ENCODE measurements at regions not wholly inside any gene's neighbourhood (a gene's known extent, or its start where the extent isn't known, plus 50 kb on each side); places are given as distances from the start of the nearest gene placed in this dataset.

DNA sequence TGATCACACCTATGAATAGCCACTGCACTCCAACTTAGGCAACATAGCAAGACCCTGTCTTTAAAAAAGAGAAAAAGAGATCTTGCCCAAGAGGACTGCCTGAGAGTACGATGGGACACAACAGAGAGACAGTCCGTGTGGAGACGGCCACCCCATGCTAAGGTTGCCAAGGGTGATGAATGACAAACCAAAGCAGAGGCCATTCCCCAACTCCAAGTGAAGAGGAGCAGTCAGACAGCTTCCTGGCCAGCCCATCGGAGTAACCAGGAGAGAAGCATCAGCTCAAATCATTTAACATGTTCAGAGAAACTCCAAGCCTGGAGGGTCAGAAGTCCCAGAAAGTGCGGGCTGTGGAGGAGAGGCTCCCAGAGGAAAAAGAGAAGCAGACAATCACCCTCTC is 63.9 kb upstream of the SUB1 start:
- H3K27me3 ChIP-seq (replicated peaks in 1 of 4; ENCODE audit: control insufficient read depth in 3 of 4, extremely low read depth in 1 of 4, insufficient read depth in 3 of 4, low read length in 3 of 4): no peaks in the 10 kb centered on the region
- no peak overlapping the region for H2BK15ac ChIP-seq (ENCODE audit: low read length)
- CTCF ChIA-PET (ENCODE audit: partially characterized antibody): interaction anchor here (1.0 to 5.2 kb wide), 3 partner anchors 30 to 91 kb away, joined by 3 to 35 read pairs (median 5); no protein-coding TSS in a partner anchor
- POLR2A ChIA-PET (ENCODE audit: partially characterized antibody): interaction anchor here (1.0 kb wide), 1 partner anchor 63 kb away, joined by 3 read pairs; the partner anchor contains the start of gene SUB1
- no peaks in the 10 kb centered on the region for H3K4me1 ChIP-seq (replicated peaks in 1 of 4; ENCODE audit: control insufficient read depth in 3 of 4, insufficient read depth in 4 of 4, low read length in 3 of 4)
- no peak overlapping the region for H3K23ac ChIP-seq (ENCODE audit: insufficient read length)
- no peak overlapping the region for H3K18ac ChIP-seq (ENCODE audit: extremely low read depth, low read length)
- H3K36me3 ChIP-seq (ENCODE audit: control insufficient read depth in 2 of 4, insufficient read depth in 4 of 4, low read length in 3 of 4): no peaks in the 10 kb centered on the region
- no peak overlapping the region for H2AK5ac ChIP-seq (ENCODE audit: low read depth, low read length)
- H3K27ac ChIP-seq (ENCODE audit: low read depth, low read length): no peak overlapping the region
- no peak overlapping the region for H4K5ac ChIP-seq (ENCODE audit: insufficient read length, low read depth, low read length)
- no peak overlapping the region for H2BK20ac ChIP-seq (ENCODE audit: low read length)
- H4K8ac ChIP-seq (ENCODE audit: extremely low read depth, insufficient read depth, low read length): no peak overlapping the region
- WGBS, 2 experiments (ENCODE audit: extremely low coverage in 1 of 2, insufficient coverage in 1 of 2, insufficient read length in 1 of 2, insufficient replicate concordance in 2 of 2, low coverage in 1 of 2, low lambda C conversion rate in 2 of 2, missing lambda C conversion rate in 1 of 2): 94% methylated on average over 5 of the region's 5 CpGs; no CpG with 5 or more reads in 1 of the 2 experiments
- no peaks in the 10 kb centered on the region for H3K9me3 ChIP-seq (ENCODE audit: insufficient read depth in 2 of 2, low read depth in 1 of 2, low read length in 1 of 2)
- H3K79me1 ChIP-seq (ENCODE audit: low read depth, low read length): no peaks in the 10 kb centered on the region
- no peak overlapping the region for H2BK120ac ChIP-seq (replicated peaks; ENCODE audit: low read depth, low read length)
- no peak overlapping the region for H3K14ac ChIP-seq (ENCODE audit: insufficient read length)
- H4K91ac ChIP-seq (replicated peaks; ENCODE audit: insufficient read length, low read length): no peak overlapping the region
- H3K56ac ChIP-seq (replicated peaks; ENCODE audit: insufficient read length, low read depth, low read length): no peak overlapping the region
- no peak overlapping the region for H3K4ac ChIP-seq (replicated peaks; ENCODE audit: insufficient read length, low read depth, low read length)
- no peak overlapping the region for H2BK5ac ChIP-seq (ENCODE audit: low read depth, low read length)
- no peaks in the 10 kb centered on the region for H4K20me1 ChIP-seq (replicated peaks in 1 of 2; ENCODE audit: control insufficient read depth in 1 of 2, insufficient read depth in 2 of 2, low read length in 2 of 2)
- H2BK12ac ChIP-seq (ENCODE audit: low read depth, low read length): no peak overlapping the region
- no peak overlapping the region for H3K4me3 ChIP-seq (ENCODE audit: extremely low read depth in 1 of 4, insufficient read depth in 2 of 4, low read depth in 3 of 4, low read length in 4 of 4)
- FAIRE-seq: no peak
- no peaks in the 10 kb centered on the region for H3K79me2 ChIP-seq (ENCODE audit: control insufficient read depth in 1 of 2, insufficient read depth in 2 of 2, low read length in 2 of 2)
- no peak overlapping the region for H3K9ac ChIP-seq (replicated peaks in 1 of 4; ENCODE audit: extremely low read depth in 1 of 4, low read depth in 3 of 4, low read length in 3 of 4)
- no peak overlapping the region for H3K4me2 ChIP-seq (ENCODE audit: insufficient read depth in 1 of 2, low read depth in 2 of 2, low read length in 2 of 2)
- DNase-seq (ENCODE audit: low read depth in 1 of 2, low spot score in 2 of 2): no peak
- no peaks in the 10 kb centered on the region for H3K23me2 ChIP-seq (ENCODE audit: low read depth, low read length)
- no peak overlapping the region for H2AFZ ChIP-seq (ENCODE audit: low read length)
- TF ChIP-seq SP1 (IDR thresholded peaks at IDR 0.05; ENCODE audit: low read depth, low read length): no peak
- TF ChIP-seq, protein P1, sequence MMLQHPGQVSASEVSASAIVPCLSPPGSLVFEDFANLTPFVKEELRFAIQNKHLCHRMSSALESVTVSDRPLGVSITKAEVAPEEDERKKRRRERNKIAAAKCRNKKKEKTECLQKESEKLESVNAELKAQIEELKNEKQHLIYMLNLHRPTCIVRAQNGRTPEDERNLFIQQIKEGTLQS (IDR thresholded peaks at IDR 0.05; ENCODE audit: insufficient read depth, low read depth, low read length): no peak
- TF ChIP-seq TBP (IDR thresholded peaks at IDR 0.05; ENCODE audit: low read depth, low read length): no peak
- TF ChIP-seq RFX5 (IDR thresholded peaks at IDR 0.05; ENCODE audit: borderline replicate concordance, low read depth, low read length): no peak
- TF ChIP-seq SP4 (IDR thresholded peaks at IDR 0.05; ENCODE audit: low read length): no peak
- TF ChIP-seq, protein P2, sequence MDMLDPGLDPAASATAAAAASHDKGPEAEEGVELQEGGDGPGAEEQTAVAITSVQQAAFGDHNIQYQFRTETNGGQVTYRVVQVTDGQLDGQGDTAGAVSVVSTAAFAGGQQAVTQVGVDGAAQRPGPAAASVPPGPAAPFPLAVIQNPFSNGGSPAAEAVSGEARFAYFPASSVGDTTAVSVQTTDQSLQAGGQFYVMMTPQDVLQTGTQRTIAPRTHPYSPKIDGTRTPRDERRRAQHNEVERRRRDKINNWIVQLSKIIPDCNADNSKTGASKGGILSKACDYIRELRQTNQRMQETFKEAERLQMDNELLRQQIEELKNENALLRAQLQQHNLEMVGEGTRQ (IDR thresholded peaks at IDR 0.05; ENCODE audit: low read length): no peak
- TF ChIP-seq NRF1 (IDR thresholded peaks at IDR 0.05; ENCODE audit: low read depth, low read length): no peak
- no peak for TF ChIP-seq CBX8 (IDR thresholded peaks at IDR 0.05; ENCODE audit: borderline replicate concordance, low read depth, low read length)
- TF ChIP-seq KDM5A (IDR thresholded peaks at IDR 0.05; ENCODE audit: low read length): no peak
- TF ChIP-seq EZH2 (IDR thresholded peaks at IDR 0.05; ENCODE audit: low read depth, low read length, severe bottlenecking): no peak
- no peak for TF ChIP-seq EP300 (IDR thresholded peaks at IDR 0.05; ENCODE audit: borderline replicate concordance in 1 of 2, low read depth in 2 of 2, low read length in 2 of 2)
- no peak for TF ChIP-seq CREB1 (IDR thresholded peaks at IDR 0.05)
- TF ChIP-seq TEAD4 (IDR thresholded peaks at IDR 0.05; ENCODE audit: low read depth, low read length): no peak
- TF ChIP-seq, protein P3, sequence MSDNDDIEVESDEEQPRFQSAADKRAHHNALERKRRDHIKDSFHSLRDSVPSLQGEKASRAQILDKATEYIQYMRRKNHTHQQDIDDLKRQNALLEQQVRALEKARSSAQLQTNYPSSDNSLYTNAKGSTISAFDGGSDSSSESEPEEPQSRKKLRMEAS (IDR thresholded peaks at IDR 0.05): no peak
